Panc1 (cell line): ENCODE measurements at regions not wholly inside any gene's neighbourhood (a gene's known extent, or its start where the extent isn't known, plus 50 kb on each side); places are given as distances from the start of the nearest gene placed in this dataset.
"Not testable (repeated sequence)": the region's sequence is repeated elsewhere in the genome, so short reads cannot be mapped to it uniquely, and the experiment has no call there.

ENCODE experiments used
- ATAC-seq: fragments of 200-7000 bp; cut with Tn5 transposase; 2 replicates; pipeline ENCODE4 v1.9.1; 2020; ENCODE audit warnings: mild to moderate bottlenecking, moderate library complexity
- BruUV-seq: library from RNA; stranded (reverse); fragments of 400-500 nt; replicated peaks from 2 replicates; lab custom pipeline; 2021; lab: Mats Ljungman, UMichigan
- CTCF ChIA-PET: fragments of 300-600 bp; sonication (Branson Sonifier 250); formaldehyde crosslinking; loops from one replicate; lab custom pipeline; 2022; ENCODE audit warnings: antibody characterized with exemption; lab: Charles Lee
- POLR2A ChIA-PET: fragments of 300-600 bp; sonication (Branson Sonifier 250); formaldehyde crosslinking; loops from one replicate; lab custom pipeline; 2022; ENCODE audit warnings: antibody characterized with exemption; lab: Charles Lee
- DNase-seq: peaks from one replicate; pipeline ENCODE4 v3.0.0-alpha.2; 2010; ENCODE audit warnings: low read depth, low spot score
- H3K27ac ChIP-seq: 2 replicates; pipeline ENCODE4 v1.5.1; 2011; ENCODE audit warnings: mild to moderate bottlenecking, low read length, inconsistent platforms
- H3K27me3 ChIP-seq: fragments of 200-500 bp; sonication (Bioruptor generic); 2 replicates; pipeline ENCODE4 v1.6.0; 2014; ENCODE audit warnings: low read length, inconsistent platforms; ENCODE audit not compliant: control insufficient read depth, insufficient read depth
- H3K36me3 ChIP-seq: fragments of 200-500 bp; sonication (Bioruptor generic); 2 replicates; pipeline ENCODE4 v1.5.1; 2014; ENCODE audit warnings: inconsistent platforms, mild to moderate bottlenecking, low read length, moderate library complexity; ENCODE audit not compliant: control insufficient read depth, insufficient read depth
- H3K4me1 ChIP-seq: 2 replicates; pipeline ENCODE4 v1.5.1; 2011; ENCODE audit warnings: inconsistent platforms, mild to moderate bottlenecking, low read length, moderate library complexity; ENCODE audit not compliant: control insufficient read depth, insufficient read depth
- H3K4me3 ChIP-seq, 2 experiments: 2 replicates each; pipeline ENCODE4 v1.5.1; 2011 to 2012; ENCODE audit warnings: low read depth in 2 of 2, low read length in 2 of 2, mild to moderate bottlenecking in 2 of 2, inconsistent platforms in 1 of 2, moderate library complexity in 1 of 2
- H3K9me3 ChIP-seq: fragments of 200-500 bp; sonication (Bioruptor generic); 2 replicates; pipeline ENCODE4 v1.5.1; 2014; ENCODE audit warnings: low read depth, mild to moderate bottlenecking, inconsistent platforms, low read length, moderate library complexity; ENCODE audit not compliant: control insufficient read depth, insufficient read depth
- CTCF ChIP-seq: fragments of 450-650 bp; IDR thresholded peaks from 2 replicates; pipeline ENCODE4 v1.5.1; 2017; ENCODE audit warnings: mild to moderate bottlenecking
- POLR2AphosphoS5 ChIP-seq: IDR thresholded peaks from 2 replicates; pipeline ENCODE4 v1.6.1; 2012; ENCODE audit warnings: mild to moderate bottlenecking, low read depth, low read length, moderate library complexity
- REST ChIP-seq, 2 experiments: IDR thresholded peaks; 2 replicates each; pipeline ENCODE4 v1.6.1; 2011 to 2012; ENCODE audit warnings: low read depth in 2 of 2, control low read depth in 1 of 2, low read length in 1 of 2, mild to moderate bottlenecking in 1 of 2, moderate library complexity in 1 of 2; ENCODE audit not compliant: insufficient read depth in 1 of 2
- SIN3A ChIP-seq: IDR thresholded peaks from 2 replicates; pipeline ENCODE4 v1.6.1; 2012; ENCODE audit warnings: low read depth, mild to moderate bottlenecking, low read length, moderate library complexity, borderline replicate concordance; ENCODE audit not compliant: insufficient read depth
- TCF7L2 ChIP-seq: IDR thresholded peaks from 2 replicates; pipeline ENCODE4 v1.6.1; 2011; ENCODE audit warnings: mild to moderate bottlenecking, low read depth, low read length, inconsistent platforms
- in situ Hi-C: cut with HindIII; loops from 2 replicates; pipeline ENCODE4 v1.10.0; 2016; ENCODE audit warnings: low sequenced_read_pairs, low pct_unique_long_range_greater_than_20kb
- intact Hi-C: fragments of 100-400 bp; cut with micrococcal nuclease; formaldehyde crosslinking; loops from one replicate; pipeline ENCODE4 v1.10.0; 2022; ENCODE audit not compliant: unreplicated experiment

GRCh38 chr15:35246451-35246850 lies 161.4 kb upstream of the NANOGP8 start:
- ATAC-seq = no peak
- Histone ChIP-seq H3K27me3 (no peaks in the 10 kb centered on the region), H3K4me1 (no peaks in the 10 kb centered on the region; the same call in 1 of the 2 replicates), H3K4me3 (no peak overlapping the region), H3K27ac (no peak overlapping the region), H3K9me3 (no peaks in the 10 kb centered on the region), H3K36me3 (no peaks in the 10 kb centered on the region)
- in situ Hi-C loops (no loop called here), intact Hi-C loops (no loop called here)
- no TSS peak for BruUV-seq
- POLR2A ChIA-PET = no interaction called here
- TF ChIP-seq SIN3A = no peak
- no peak for TF ChIP-seq POLR2AphosphoS5
- TF ChIP-seq TCF7L2 = no peak
- TF ChIP-seq CTCF = no peak
- TF ChIP-seq REST (IDR thresholded peaks at IDR 0.05; ENCODE audit: insufficient read depth in 1 of 2, low read depth in 2 of 2, low read length in 1 of 2) = no peak
- CTCF ChIA-PET = no interaction called here
- DNase-seq = no peak

GRCh38 chr15:35245681-35246080 lies 160.6 kb upstream of the NANOGP8 start:
- H3K9me3 ChIP-seq, H3K27ac ChIP-seq, CTCF ChIA-PET, POLR2A ChIA-PET, H3K36me3 ChIP-seq, H3K4me3 ChIP-seq, ATAC-seq, in situ Hi-C loops, BruUV-seq, H3K27me3 ChIP-seq, DNase-seq, intact Hi-C loops, H3K4me1 ChIP-seq: not testable (repeated sequence)

GRCh38 chr15:35244227-35244626 lies 159.1 kb upstream of the NANOGP8 start:
- DNase-seq (no peak), ATAC-seq (no peak)
- ChIA-PET POLR2A (no interaction called here), CTCF (no interaction called here)
- no peaks in the 10 kb centered on the region for H3K36me3 ChIP-seq
- H3K4me1 ChIP-seq = no peaks in the 10 kb centered on the region; the same call in 1 of the 2 replicates
- H3K4me3 ChIP-seq = no peak overlapping the region
- BruUV-seq = no TSS peak
- in situ Hi-C loops (no loop called here), intact Hi-C loops (no loop called here)
- no peaks in the 10 kb centered on the region for H3K9me3 ChIP-seq
- H3K27me3 ChIP-seq = no peaks in the 10 kb centered on the region
- no peak overlapping the region for H3K27ac ChIP-seq
- TF ChIP-seq REST (IDR thresholded peaks at IDR 0.05; ENCODE audit: insufficient read depth in 1 of 2, low read depth in 2 of 2, low read length in 1 of 2) (no peak), TCF7L2 (no peak), POLR2AphosphoS5 (no peak), CTCF (no peak), SIN3A (no peak)
